NCI-H526 treated with DMSO at 0.1 percent for 48 hours (cell line): ENCODE measurements at regions not wholly inside any gene's neighbourhood (a gene's known extent, or its start where the extent isn't known, plus 50 kb on each side); places are given as distances from the start of the nearest gene placed in this dataset.

Experiments
- DNase-seq: peaks from one replicate; lab custom pipeline; 2025; lab: John Stamatoyannopoulos, UW

- no peak for DNase-seq
Observed at GRCh38 chr11:45436966-45437365, 150.8 kb upstream of the SYT13 start.

- no peak for DNase-seq
Observed at GRCh38 chr11:45436118-45436517, 150.0 kb upstream of the SYT13 start.

- no peak for DNase-seq
Observed at GRCh38 chr11:45435706-45436105, 149.6 kb upstream of the SYT13 start.

- DNase-seq: no peak
Observed at GRCh38 chr11:45432910-45433309, 146.8 kb upstream of the SYT13 start.

- DNase-seq: no peak
Observed at GRCh38 chr11:45432100-45432499, 146.0 kb upstream of the SYT13 start.

GRCh38 chr11:45431046-45432018 is 145.2 kb upstream of the SYT13 start:
- no peak for DNase-seq

GRCh38 chr11:45430361-45430760 is 144.2 kb upstream of the SYT13 start:
- no peak for DNase-seq

- no peak for DNase-seq
Observed at GRCh38 chr11:45429719-45430118, 143.6 kb upstream of the SYT13 start.

- no peak for DNase-seq
Observed at GRCh38 chr11:45428541-45429230, 142.5 kb upstream of the SYT13 start.

GRCh38 chr11:45428116-45428515 is 142.0 kb upstream of the SYT13 start:
- DNase-seq: no peak

- DNase-seq: no peak
Observed at GRCh38 chr11:45424411-45425180, 138.5 kb upstream of the SYT13 start.

GRCh38 chr11:45423475-45424120 is 137.5 kb upstream of the SYT13 start:
- no peak for DNase-seq

GRCh38 chr11:45423036-45423435 is 136.9 kb upstream of the SYT13 start:
- no peak for DNase-seq

GRCh38 chr11:45414088-45414487 is 127.9 kb upstream of the SYT13 start:
- DNase-seq: no peak

GRCh38 chr11:45413156-45413858 is 127.2 kb upstream of the SYT13 start:
- no peak for DNase-seq

- no peak for DNase-seq
Observed at GRCh38 chr11:45412521-45412920, 126.4 kb upstream of the SYT13 start.

- no peak for DNase-seq
Observed at GRCh38 chr11:45412051-45412471, 125.9 kb upstream of the SYT13 start.

GRCh38 chr11:45411228-45411946 is 125.2 kb upstream of the SYT13 start:
- DNase-seq: no peak

- no peak for DNase-seq
Observed at GRCh38 chr11:45410391-45411227, 124.5 kb upstream of the SYT13 start.

GRCh38 chr11:45409587-45409986 is 123.4 kb upstream of the SYT13 start:
- DNase-seq: no peak
